ENCODE measurements at regions not wholly inside any gene's neighbourhood (a gene's known extent, or its start where the extent isn't known, plus 50 kb on each side); places are given as distances from the start of the nearest gene placed in this dataset.

DNA sequence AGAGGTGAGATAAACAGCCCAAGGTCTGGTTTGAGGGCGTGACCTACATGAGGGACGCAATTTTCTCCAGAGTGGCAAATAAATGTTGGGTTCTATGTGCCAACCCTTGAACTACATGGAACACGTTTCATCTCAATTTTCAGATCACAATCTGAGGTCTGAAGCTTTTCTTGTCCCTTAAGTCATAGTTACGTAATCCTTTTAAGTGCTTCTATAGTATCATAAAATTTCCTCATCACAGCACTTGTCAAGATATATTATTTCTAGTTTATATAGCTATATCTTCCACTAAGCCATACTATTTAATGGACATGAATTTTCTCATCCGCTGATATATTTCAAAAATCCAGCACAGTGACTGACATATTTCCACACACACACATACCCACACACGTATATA lies 53.1 kb upstream of the GRIN3A start:
- Mint-ChIP-seq H3K36me3 (ENCODE audit: low read depth) (no peaks in the 10 kb centered on the region), H3K9me3 (no peaks in the 10 kb centered on the region; the same call in 1 of the 2 replicates), H3K4me3 (no peak overlapping the region), H3K27ac (no peak overlapping the region), H3K27me3 (ENCODE audit: insufficient read depth) (no peaks in the 10 kb centered on the region), H3K4me1 (ENCODE audit: low read depth) (no peaks in the 10 kb centered on the region)
- no peak for DNase-seq
- no peak for TF ChIP-seq CTCF (IDR thresholded peaks at IDR 0.05)
